Amygdala (tissue), 56 donors: ENCODE measurements at regions not wholly inside any gene's neighbourhood (a gene's known extent, or its start where the extent isn't known, plus 50 kb on each side); places are given as distances from the start of the nearest gene placed in this dataset.

ENCODE experiments used
- DNase-seq, 56 donors: peaks; one replicate each; lab custom pipeline; 2025; lab: John Stamatoyannopoulos, UW

DNA sequence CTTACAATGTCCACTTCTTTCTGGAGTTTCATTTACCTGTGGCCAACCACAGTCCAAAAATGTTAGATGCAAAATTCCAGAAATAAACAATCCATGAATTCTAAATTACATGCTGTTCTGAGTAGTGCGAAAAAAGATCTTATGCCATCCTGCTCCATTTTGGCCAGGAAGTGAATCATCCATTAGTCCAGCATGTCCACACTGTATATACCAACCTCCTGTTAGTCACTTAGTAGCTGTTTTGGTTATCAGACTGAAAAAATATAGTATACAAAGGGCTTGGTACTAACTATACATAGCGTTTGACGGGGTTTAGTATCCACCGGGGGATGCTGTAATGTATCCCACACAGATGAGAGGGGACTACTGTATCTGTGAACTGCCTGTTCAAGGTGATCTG lies 618.0 kb upstream of the ARGLU1 start:
- no peak for DNase-seq

DNA sequence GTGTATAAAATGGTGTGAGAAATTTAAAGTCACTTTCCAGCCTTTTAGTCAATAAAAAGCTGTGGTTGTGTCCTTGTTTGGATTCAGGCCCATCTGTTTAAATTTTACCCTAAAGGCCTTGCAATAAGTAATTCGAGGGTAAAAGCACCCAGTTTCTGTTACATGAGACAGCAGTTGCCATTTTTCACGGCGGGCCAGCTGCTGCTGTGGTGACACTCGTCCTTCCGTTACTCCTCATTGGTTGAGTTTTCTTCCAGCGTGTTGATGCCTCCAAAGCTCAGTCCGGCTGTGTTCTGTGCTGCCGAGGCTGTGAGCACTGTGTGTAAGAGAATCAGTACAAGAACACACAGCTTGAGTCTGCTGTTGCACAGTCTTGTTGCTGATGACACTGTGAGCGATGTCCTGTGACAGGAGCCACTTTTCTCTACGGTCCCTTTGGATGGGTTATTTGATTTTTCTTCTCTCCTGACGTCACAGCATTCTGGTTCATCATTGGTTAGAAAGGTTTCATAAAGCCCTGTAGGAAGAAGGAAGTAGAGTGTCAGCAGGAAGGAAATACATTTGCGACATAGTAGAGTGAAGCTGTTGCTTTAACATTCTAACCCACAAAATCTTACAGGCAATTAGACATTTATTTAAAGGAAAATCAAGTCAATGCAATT lies 602.5 kb upstream of the ARGLU1 start:
- no peak for DNase-seq

DNA sequence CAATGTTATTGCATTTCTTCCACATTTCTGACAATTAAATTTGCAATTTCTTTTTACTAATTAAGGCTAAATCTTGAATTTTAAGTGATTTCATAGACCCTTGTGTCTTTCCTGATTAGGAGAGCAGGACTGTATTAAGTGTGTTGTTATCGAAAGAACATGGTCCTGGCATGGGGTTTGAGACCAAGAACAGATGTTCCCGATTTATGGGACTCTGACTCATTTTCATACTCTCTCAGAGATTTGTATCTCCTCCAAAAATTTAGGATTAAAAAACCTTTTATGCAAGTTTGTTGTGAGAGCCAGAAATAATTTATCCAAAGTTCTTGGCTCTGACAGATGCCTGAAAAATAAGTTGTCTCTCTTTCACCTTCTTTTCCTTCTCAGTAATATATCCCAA lies 589.3 kb upstream of the ARGLU1 start:
- DNase-seq = no peak

DNA sequence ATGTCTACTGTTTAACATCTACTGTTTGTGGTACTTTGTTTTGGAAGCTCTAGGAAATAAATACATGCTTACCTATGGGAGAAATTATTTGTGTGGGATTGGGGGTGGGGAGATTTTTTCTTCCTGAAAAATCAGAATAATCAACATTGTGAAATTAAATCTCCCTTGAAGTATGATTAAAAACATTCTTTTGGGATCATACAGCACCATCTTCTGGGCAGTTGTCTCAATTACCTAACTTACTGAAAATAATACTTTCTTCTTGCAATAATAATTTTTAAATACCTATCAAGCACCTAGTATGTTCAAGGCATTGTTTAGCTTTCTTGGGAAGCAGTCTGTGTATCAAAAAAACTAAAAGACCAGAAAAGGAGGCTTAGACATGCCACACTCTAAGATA lies 576.5 kb upstream of the ARGLU1 start:
- no peak for DNase-seq

DNA sequence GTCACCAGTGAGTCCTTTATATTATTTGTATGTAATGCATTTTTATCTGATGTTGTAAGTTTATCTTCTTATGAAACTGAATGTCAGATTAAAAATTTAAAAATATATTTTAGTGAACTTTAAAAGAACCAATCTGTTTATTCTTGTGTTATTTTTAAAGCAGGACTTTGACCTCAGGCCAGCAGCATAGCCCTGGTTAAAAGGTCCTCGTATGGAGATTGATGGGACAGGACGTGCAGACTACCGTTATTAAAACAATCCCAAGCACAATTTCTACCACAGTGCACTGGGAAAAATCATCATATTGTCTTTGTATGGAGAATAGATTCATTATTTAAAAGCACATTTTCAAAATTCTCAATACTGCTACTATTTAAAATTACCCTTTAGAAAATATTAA lies 573.8 kb upstream of the ARGLU1 start:
- DNase-seq = no peak

DNA sequence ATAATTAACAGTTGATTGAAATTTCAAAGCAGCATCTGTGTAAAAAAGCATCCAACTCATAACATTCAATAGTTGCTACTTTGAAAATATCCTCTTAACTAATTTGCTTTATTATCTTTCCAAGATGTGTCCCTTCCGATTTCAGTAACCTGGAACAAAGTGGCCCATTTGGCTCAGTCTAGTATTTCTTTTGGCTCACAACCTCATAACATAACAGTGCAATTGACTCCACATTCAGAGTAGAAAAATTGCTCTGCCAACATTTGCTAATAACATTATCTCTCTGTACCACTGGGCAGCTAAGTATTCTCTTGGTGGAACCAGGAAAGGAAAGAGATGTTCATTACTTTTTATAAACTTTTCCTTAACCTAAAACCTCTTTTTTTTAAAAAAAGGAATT lies 571.1 kb upstream of the ARGLU1 start:
- no peak for DNase-seq

DNA sequence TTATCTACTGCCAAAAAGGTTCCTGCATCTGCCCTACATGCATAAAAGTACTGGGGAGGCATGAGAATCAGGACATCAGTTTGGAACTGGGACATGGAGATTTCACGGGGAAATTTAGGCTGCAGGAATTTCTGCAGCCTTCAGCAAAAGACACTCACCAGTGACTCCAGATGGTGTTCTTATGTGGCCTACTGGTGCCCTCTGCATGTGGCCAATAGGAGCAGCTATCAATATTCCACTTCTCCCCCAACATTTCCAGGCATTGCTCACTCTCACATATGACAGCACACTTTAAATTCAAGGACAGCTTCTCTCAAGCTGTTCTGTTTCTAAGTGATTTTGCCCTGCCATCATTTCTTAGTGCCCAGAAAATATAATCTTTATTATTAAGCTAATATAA lies 570.5 kb upstream of the ARGLU1 start:
- no peak for DNase-seq

DNA sequence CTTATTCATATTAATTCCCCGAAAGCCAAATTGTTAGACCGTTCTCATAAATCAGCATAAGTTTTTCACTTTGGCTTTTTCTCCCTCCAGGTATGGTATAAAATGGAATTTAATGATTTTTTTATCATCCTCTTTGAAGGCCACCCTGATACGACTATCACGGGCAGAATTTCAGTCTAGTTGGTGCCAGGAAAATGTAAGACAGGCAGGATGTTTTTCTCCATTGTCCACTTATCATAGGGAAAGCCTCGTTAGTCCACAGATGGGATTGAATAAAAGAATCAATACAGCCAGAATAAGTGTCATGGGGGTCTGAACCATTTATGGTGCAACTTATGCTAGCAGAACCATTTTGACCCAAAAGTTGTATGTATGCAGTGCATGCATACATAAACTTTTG lies 566.0 kb upstream of the ARGLU1 start:
- DNase-seq = no peak

DNA sequence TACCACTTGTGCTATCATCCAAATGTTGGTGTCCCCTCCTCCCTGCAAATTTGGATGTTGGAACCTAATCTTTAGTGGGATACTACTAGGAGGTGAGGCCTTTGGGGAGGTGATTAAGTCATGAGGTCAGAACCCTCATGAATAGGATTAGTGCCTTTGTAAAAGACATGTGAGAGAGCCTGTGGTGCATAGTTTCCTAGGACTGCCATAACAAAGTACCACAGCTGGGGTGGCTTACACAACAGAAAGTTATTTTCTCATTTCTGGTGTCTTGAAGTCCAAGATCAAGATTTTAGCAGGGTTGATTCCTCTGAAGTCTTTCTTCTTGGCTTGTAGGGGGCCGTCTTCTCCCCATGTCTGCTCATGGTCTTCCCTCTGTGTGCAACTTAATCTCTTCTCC lies 562.6 kb upstream of the ARGLU1 start:
- DNase-seq = no peak

DNA sequence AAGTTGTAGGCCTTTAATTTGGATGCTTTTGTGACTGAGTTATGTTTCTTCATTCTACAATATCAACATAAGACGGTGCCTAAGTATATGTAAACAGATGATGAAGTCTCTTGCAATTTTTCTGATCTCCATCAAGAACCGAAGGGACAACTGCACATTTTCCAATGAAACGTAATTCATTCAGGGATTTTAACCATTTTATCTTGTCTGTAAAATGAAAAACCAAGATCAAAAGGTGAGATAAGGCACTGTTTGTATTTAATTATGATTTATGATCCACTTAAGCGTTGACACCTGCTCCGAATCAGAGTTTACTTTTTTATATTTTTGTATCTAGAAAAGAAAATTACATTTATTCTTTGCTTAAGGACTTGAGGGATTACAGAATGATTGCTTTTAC lies 556.8 kb upstream of the ARGLU1 start:
- DNase-seq = no peak

DNA sequence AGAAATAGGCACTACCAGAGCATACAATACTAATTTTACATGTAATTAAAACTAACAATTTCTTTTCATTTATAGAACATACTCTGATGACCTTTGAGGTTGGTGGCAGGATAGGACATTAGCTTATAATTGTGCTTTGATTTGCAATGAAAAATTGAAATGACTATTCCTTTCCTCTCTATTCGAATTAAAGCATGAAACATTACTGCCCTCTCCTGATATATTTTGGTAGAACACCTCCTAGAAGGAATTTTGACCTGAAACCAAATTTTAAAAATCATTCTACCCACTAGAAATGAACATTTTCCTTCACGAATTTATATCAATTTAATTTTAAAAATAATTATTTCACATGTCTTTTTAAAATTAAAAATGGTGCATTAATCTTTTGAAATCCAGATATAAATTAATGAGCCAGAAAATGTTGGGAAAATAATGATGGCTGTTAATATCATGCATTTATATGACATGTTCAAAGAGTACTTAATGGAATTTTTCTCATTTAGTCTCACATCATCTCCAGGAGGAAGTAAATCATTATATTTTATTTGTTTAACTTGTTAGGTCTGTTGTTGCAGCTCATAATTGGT lies 556.3 kb upstream of the ARGLU1 start:
- peak in 1 of 56 donors; percentile 16 for DNase-seq

DNA sequence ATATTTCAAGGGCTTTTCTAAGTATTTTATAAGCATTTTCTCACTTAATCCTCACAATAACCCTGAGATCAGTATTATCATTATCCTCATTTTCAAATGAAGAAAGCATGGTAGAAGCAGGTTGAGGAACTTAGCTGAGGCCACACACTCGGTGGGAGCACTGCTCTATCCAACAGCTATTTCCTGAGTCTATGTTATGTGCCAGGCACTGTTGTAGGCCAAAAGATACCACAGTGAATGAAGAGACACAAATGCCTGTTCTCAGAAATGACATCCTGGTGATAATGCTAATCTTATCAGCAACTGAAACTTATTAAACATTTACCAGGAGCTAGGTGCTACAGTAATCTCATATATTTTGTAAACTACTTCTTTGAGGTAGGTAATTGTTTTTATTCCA lies 553.9 kb upstream of the ARGLU1 start:
- no peak for DNase-seq

DNA sequence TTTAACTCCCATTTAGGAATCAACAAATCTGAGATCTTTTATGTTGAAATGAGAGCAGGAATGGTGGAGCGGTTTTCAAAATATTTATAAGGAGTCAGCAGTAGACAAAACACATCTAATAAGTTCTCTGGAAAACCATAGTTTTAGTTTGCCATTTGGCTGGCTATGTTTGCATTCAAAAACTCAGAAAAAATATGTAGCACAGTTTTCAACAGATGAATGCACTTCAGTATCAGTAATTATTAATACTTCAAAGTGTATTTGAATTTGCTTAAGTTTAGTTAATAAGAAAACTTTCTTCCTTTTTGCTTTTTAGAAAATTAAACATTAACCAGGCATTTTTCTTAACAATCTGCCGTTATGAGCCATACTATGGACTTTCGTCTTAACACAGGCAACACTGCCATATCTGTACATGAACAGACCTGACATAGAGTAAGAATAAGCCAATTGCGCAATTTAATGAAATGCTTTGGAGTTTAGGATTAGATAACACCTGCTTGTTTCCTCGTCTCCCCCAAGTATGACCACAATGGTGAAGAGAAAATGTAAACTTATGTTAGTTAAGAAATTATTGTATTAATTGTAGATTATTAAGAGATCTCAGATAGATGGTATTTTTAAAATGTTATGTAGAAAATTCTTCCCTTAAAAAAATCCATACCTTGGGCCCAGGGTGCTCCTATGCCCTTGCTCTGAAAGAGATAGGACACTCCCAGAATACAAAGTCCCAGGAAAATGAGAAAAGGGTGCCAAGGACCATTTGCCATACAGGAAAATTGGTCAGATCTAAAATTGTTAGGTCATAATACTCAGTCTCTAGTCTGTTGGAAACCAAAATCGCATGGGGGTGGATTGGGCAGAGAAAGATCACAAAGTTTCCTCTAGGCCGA lies 552.3 kb upstream of the ARGLU1 start:
- DNase-seq = no peak

DNA sequence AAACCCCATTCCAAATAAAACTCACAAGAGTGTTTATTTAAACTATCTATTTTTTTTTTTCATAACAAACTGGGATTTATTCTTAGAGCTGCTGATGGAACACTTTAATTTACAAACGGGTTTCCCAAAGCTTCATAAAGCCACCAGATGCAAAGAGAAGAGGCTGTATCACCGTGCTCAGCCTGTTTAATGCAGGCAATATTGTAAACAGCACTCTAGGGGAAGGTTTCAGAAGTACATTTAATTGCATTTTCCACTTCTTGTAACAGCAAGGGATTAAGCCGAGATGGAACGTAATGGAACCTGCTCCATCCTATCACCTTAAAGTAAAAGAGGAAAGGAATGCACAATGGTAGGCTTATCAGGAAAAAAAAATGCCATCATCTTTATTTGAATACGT lies 550.6 kb upstream of the ARGLU1 start:
- no peak for DNase-seq

DNA sequence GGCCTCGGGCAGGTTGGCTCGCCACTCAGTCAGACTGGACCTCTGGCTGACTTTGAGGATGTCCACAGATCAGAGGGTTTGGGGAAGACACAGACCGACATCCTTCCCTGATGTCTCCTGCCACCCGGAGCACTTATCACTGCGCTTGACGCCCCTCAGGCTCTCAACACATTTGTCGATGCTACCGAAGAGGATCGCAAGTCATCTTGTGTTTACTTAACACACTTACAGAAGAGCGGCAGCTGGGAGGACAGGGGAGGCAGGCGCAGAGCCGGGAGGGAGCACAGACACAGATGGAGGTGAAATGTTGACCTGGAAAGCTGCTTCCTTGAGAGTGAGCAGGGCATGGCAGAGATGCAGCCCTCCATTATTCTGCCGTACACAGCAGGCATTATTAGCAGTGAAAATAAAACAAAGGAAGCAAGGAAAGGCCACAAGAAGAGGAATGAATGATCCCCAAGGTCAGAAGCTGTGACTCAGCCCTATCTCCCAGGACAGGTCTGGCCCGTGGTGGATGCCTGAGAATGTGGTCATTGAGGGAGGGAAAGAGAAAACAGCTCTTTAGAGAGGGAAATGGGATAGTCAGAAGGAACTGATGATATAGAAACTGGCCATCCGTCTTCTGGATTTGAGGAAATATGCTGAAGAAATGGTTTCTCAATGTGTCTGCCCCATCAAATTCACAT lies 549.5 kb upstream of the ARGLU1 start:
- no peak for DNase-seq

DNA sequence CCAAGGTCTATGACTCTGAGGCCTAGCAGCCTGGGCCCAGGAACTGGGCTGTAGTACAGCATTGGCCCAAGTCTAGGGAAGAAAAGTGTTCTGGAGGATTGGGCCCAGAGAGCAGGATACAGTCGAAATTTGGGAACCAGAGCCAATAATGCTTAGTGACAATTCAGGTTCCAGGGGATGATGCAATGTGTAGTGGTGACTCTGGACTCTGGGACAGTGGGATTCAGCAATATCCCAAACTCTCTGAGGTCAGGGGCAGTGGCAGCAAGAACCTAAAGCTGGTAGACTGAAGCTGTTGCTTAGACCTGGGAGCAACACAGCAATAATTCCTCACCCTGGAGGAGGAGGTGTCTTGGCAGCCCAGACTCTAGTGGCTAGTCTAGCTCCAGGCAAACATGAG lies 545.5 kb upstream of the ARGLU1 start:
- DNase-seq = no peak

DNA sequence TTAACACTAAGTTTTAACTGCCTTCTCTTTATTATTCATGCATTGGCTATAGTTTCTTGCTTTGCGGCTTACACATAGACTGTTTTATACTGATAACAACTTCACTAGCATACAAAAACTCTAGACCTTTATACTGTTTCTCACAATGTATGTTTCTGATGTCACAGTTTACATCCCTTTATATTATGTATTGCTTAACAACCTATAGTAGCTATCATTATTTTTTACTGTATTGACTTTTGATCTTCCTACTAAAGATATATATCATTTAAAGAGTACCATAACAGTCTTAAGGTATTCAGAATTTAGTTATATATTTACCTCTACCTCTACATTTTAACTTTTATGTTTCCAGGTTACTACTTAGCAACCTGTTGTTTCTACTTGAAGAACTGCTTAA lies 543.3 kb upstream of the ARGLU1 start:
- no peak for DNase-seq

DNA sequence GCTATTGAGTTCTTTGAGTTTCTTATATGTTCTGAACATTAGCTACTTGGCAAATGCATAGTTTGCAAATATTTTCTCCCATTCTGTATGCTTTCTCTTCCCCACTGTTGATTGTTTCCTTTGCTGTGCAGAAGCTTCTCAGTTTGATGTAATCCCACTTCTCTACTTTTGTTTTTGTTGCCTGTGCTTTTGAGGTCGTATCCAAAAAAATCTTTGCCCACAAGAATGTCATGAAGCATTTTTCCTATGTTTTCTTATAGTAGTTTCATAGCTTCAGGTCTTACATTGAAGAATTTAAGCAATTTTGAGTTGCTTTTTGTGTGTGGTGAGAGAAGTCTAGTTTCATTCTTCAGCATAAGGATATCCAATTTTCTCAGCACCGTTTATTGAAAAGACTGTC lies 536.7 kb upstream of the ARGLU1 start:
- no peak for DNase-seq

DNA sequence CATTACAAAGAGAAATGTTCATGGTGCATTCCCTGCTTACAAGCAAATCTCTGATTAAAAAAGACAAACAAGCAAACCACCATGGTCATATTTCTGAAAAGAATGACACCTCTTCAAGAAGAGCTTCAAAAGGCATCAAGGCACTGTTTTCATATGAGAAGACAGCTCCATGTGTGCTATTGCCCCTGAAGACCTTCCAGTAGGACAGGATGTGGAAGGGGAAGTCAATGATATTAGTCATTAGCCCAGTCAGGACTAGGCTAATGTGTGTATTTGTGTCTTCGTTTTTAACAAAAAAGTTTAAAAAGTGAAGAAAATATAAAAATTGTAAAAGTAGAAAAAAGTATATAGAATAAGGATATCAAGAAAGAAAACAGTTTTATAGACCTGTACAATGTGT lies 534.7 kb upstream of the ARGLU1 start:
- no peak for DNase-seq

DNA sequence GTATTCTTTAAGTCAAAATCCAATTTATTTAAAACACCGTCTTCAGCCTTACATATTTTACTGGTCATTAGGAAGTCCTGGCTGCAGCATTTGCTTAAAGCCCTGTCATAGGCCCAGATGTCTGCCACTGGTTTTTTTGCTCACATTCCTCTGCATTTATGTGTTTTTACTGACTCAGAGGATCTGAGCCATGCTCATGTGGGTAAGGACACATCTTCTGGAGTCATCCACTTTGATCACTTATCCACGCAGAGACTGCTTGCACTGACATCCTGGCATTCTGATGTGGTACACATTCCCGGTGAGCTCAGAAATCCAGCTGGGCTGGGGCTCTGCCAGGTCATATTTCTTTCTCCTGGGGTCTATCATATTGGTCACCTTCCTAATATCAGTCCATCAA lies 531.7 kb upstream of the ARGLU1 start:
- DNase-seq = no peak

DNA sequence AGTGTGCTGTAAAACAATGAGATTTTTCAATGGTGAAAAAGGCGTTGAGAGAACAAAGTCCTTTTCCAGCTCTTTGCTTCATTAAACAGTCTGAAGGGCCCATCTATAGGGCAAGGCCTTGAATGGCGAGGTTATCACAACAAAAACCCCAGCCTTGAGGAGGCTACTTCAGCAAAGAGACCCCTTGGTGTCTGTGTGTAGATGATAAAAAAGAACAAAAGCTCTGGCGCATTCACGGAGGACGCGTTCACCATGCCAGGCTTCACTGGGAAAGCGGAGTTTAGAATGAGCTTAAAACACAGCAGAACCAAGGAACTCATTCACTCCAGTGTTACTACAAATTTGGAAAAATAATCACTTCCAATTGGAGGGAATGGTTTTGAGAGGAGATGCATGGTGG lies 530.0 kb upstream of the ARGLU1 start:
- no peak for DNase-seq
